HG03064 (cell line): ENCODE measurements at regions not wholly inside any gene's neighbourhood (a gene's known extent, or its start where the extent isn't known, plus 50 kb on each side); places are given as distances from the start of the nearest gene placed in this dataset.
"Not testable (repeated sequence)": the region's sequence is repeated elsewhere in the genome, so short reads cannot be mapped to it uniquely, and the experiment has no call there.

Experiments
- ATAC-seq: cut with Tn5 transposase; IDR thresholded peaks from one replicate; pipeline ENCODE4 v1.9.1; 2021; ENCODE audit warnings: low read depth; ENCODE audit not compliant: unreplicated experiment

DNA sequence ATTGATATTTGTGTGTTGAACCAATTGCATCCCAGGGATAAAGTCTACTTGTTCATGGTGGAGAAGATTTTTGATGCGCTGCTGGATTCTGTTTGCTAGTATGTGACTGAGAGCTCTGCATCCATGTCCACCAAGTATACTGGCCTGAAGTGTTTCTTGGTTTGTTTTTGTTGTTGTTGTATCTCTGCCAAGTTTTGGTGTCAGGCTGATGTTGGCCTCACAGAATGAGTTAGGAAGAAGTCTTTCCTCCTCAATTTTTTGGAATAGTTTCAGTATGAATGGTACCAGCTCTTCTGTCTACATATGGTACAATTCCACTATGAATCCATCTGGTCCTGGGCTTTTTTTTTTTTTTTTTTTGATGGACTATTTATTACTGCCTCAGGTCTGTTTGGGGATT is 50.9 kb upstream of the OSTN start:
- no peak for ATAC-seq

DNA sequence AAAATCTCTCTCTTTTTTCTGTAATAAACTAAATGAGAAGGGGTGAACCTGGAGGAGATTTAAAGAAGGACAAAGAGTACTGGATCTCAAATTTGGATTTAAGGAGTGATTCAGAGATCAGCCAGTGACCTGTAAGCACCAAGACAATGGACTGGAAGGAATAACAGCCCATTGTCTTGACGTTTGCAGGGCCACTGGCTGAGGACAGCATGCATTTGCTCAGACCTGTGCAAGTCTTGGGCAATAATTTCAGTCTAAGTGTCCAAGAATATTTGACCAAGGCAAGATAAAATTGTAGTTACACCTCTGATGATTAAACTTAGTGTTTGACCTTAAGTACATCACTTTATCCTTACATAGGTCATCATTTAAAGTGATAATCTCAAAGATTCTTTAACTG is 55.8 kb upstream of the OSTN start:
- no peak for ATAC-seq

- no peak for ATAC-seq
Measured at GRCh38 chr3:191141728-191142127, 57.3 kb upstream of the OSTN start.

- ATAC-seq: peak; percentile 56
Measured at GRCh38 chr3:191139736-191140135, 59.3 kb upstream of the OSTN start.

DNA sequence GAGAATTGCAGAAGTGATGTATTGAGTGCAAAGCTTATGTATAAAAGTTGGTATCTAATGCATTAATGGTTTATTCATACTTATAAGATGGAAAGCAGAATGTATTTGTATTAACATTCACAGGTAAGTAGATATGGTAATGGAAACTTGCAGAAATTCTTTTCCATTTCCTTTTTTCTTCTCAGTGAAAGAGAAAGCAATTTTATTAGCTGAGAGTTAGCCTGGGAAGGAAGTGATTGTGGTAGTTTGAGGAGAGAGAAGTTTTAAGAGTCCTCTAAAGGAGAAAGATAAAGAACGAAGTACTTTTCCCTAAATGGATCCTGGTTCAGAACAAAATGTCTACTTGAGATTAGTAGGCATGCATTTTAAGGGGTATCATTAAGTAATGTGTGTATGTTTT is 60.1 kb upstream of the OSTN start:
- peak; percentile 41 for ATAC-seq

- ATAC-seq: no peak
Measured at GRCh38 chr3:191137708-191138107, 61.3 kb upstream of the OSTN start.

DNA sequence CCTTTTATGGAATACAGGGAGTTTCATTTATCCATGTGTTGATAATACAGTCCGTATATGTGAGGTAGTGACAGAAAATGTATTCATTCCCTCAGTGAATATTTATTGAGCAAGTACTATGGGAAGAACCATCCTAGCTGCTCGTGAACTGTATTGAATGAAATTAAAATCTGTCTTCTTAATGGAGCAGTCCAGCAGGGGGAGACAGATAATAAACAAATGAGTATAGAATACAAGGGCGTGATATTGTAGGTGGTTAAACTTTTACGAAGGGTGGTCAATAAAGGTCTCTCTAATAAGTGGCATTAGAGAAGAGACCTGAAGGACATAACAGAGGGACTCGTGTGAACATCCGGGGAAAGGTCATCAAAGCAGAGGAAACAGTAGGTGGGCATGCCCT is 62.7 kb upstream of the OSTN start:
- ATAC-seq: no peak

- ATAC-seq: no peak
Measured at GRCh38 chr3:191135175-191135574, 63.9 kb upstream of the OSTN start.

GRCh38 chr3:191133359-191133758 is 65.7 kb upstream of the OSTN start:
- no peak for ATAC-seq

DNA sequence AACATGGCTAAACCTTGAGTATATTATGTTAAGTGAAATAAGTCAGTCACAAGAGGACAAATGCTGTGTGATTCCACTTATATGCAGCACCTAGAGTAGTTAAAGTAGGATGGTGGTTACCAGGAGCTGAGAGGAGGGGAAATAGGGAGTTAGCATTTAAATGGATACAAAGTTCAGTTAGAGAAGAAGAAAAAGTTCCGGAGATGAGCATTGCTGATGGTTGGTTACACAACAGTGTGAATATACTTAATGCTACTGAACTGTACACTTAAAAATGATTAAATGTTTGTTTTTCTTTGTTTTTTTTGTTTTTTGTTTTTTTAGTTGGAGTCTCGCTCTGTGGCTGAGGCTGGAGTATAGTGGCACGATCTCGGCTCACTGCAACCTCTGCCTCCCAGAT is 67.7 kb upstream of the OSTN start:
- ATAC-seq: no peak

DNA sequence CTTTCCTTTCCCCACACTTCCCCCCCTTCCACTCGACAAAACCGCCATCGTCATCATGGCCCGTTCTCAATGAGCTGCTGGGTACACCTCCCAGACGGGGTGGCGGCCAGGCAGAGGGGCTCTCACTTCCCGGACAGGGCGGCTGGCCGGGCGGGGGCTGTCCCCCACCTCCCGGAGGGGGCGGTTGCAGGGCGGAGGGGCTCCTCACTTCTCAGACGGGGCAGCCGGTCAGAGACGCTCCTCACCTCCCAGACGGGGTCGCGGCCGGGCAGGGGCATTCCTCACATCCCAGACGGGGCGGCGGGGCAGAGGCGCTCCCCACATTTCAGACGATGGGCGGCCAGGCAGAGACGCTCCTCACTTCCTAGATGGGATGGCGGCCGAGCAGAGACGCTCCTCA is 74.2 kb upstream of the OSTN start:
- not testable (repeated sequence) for ATAC-seq

DNA sequence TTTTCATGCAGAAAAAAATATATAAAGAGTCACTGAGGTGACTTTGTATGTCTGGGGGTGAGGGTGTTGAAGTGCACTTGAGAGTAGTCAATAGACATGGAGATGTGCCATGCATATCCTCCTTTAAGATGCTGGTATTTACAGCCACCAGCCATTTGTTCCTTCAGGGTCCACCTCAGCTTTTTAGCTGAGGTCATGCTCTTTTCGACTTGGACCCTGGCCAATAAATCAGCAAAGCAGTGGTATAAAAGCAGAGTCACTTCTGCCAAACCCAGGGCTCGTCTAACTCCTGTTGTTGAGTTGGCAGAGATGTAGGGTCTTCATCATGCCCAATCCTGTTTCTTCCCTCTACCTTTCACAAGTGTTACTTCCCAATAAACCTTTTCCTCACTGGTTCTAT is 75.1 kb upstream of the OSTN start:
- ATAC-seq: no peak

GRCh38 chr3:191123231-191123630 is 75.8 kb upstream of the OSTN start:
- ATAC-seq: no peak

- no peak for ATAC-seq
Measured at GRCh38 chr3:191120447-191121298, 78.4 kb upstream of the OSTN start.

- ATAC-seq: no peak
Measured at GRCh38 chr3:191119415-191120295, 79.4 kb upstream of the OSTN start.

DNA sequence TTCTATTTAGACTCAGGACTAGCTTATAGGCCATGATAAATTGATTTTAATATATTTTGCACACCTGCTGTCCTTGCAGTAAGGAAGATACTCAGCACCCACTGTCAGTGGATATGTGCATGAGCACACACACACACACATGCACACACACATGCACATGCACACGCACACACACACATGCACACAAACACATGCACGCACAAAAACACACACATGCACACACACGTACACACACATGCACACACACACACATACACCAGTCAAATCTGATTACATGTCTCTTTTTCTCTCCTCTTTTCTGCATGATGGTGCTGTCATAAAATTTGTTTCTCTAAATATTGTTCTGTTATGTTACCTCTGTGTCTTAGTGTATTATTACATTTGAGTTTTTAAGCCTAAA is 87.3 kb upstream of the OSTN start:
- no peak for ATAC-seq

- ATAC-seq: peak; percentile 59
Measured at GRCh38 chr3:191105418-191105817, 93.6 kb upstream of the OSTN start.

- no peak for ATAC-seq
Measured at GRCh38 chr3:191100516-191100915, 98.5 kb upstream of the OSTN start.

DNA sequence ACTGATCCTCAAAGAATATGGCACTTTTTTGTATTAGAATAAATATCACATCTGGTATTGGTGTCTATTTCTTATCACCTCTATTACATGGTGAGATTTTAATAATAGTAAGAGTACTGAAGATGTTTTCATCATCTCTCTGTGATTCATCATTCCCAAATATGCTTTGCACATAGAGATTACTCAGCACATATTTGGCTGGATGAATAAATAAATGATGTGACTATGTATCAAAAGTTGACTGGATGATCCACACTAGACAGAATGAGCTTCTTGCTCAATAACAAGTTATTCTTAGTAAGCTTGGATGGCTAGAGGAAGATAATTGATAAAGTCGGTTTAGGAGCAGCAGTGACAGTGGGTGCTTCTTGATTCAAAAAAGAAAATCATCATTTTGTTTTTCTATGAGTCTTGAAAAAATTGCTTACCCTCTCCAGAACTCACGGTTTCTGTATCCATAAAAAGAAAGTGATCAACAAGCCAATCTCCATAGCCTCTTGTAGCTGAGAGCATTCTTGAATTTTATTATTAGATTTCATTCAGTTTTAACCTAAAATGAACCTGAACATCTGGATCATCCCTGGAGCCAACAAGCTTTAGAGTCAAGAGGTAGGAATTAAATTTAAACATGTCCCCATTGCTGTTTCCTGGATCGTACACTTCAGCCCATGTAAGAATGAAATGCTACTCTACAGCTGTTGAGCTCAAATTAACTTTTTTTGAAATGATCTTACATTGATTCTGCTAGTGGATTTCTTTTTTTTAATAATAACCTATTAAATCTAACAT is 104.8 kb upstream of the OSTN start:
- ATAC-seq: no peak

GRCh38 chr3:191087391-191087790 is 111.7 kb upstream of the OSTN start:
- ATAC-seq: no peak

- no peak for ATAC-seq
Measured at GRCh38 chr3:191085091-191085490, 114.0 kb upstream of the OSTN start.
